HG02571 (cell line): ENCODE measurements at regions not wholly inside any gene's neighbourhood (a gene's known extent, or its start where the extent isn't known, plus 50 kb on each side); places are given as distances from the start of the nearest gene placed in this dataset.

Experiments used
- ATAC-seq: cut with Tn5 transposase; IDR thresholded peaks from one replicate; pipeline ENCODE4 v1.9.1; 2021; ENCODE audit warnings: mild to moderate bottlenecking, moderate library complexity; ENCODE audit not compliant: unreplicated experiment

- no peak for ATAC-seq
Measured at GRCh38 chr5:71862507-71863060, 143.5 kb downstream of the CARTPT start.

DNA sequence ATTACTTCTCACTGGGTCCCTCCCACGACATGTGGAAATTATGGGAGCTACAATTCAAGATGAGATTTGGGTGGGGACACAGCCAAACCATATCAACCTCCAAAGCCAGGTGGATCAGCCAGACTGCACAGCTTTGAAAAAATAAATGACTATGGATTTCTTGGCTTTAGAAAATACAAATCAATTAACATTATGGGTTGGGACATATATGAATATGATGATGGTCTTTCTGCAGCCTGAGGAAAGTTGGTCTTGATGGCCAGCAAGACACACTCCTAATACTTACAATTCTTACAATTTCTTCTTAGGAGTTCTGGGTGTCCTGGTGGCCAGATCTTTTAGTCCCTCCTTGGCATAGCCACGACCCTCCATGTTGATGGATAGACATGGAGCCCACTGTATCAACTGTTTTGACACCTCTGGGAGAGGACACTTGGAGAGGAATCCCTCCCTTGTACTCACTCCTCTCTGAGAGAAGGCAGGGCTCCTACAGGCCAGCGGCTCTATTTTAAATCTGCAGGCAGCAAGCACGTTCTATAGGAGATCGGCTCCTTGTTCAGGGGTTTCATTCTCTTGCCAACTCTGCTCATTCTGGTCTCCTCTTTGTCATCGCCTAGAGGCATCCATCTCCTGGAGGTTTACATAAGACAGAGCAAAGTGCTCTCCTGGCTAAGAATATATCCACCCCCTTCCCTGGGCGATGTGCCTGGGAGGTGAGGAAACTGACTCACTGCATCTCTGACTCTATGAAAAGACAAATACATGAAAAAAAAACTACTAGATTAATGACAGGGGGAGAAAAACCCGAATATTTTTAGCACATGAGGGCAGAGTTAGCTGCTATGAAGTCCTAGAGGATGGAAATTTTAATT, 145.9 kb downstream of the CARTPT start:
- ATAC-seq: no peak

- ATAC-seq: no peak
Measured at GRCh38 chr5:71865665-71866320, 146.7 kb downstream of the CARTPT start.

- ATAC-seq: no peak
Measured at GRCh38 chr5:71872311-71872864, 153.3 kb downstream of the CARTPT start.

DNA sequence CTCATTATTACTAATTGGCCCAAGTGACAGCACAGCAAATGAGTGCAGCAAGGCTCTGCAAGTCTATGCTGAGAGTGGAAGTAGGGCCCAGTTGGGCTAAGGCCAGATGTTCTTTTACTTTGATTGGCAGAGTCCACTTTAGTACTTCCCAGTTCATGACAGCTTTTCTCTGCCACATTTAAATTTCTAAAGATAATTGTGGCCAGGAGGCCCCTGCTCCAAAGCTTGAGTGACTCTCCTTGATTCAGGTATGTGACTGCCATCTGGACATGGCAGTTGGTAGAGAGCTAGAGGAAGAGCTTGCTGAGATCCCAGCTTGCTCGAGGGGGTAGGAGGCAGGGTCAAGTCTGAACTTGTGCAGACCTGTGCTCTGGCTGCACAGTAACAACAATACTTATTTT, 154.1 kb downstream of the CARTPT start:
- ATAC-seq: no peak

DNA sequence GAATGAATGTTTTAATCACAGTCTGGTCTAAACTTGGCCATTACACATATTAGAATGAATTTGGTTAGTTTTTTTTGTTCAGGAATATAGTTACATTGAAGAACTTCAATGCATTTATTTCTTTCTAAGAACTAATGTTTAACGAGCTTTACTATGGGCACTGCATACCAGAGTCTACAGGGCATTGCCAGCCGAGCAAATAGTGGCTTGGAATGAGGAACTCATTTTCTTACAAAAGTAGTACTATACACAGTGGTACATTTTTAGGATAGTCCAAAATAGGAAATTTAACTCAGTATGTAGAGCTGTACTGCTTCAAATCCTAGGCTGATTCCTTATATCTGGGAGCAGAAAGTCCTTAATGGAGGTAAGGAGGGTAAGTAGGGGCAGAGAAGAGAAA, 155.4 kb downstream of the CARTPT start:
- no peak for ATAC-seq

- ATAC-seq: no peak
Measured at GRCh38 chr5:71877511-71877910, 158.4 kb downstream of the CARTPT start.

DNA sequence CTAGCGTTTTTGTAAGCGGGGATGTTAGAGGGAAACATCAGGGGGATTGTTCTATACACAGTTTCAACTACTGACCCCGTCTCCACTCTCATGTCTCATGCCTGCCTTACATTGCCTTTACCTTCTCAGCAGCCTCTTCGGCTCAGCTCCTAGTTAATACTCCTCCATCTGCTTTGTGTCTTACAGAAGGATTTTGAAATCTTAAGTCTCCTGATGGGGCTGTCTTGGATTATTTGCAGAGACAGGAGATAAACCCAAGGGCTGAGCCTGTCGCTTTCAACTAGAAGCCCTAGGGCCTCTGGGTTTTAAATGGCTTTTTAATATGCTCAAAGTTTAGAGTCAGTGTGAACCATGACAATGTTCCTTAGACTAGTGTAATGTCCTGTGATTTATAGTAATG, 161.5 kb downstream of the CARTPT start:
- no peak for ATAC-seq

GRCh38 chr5:71882826-71883741, 164.0 kb downstream of the CARTPT start:
- ATAC-seq: no peak

DNA sequence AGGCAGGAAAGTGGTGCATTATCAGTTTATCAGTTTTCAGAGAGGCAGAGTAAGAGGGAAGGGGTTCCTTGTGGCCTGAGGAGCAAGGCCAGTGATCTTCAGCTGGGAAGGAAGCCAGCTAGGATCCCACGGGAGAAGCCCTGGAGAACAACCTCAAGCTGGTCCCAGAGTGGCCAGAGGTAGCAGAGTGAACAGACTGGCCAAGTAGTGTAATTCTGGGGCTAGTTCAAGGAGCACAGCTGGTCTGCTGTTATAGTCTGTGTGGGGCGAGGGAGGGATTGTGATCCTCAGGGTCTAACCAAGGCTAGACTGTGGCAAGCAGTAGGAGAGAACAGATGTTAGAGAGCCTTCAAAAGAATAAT, 164.6 kb downstream of the CARTPT start:
- no peak for ATAC-seq

GRCh38 chr5:71884926-71885325, 165.9 kb downstream of the CARTPT start:
- no peak for ATAC-seq

GRCh38 chr5:71886406-71886805, 167.3 kb downstream of the CARTPT start:
- no peak for ATAC-seq

DNA sequence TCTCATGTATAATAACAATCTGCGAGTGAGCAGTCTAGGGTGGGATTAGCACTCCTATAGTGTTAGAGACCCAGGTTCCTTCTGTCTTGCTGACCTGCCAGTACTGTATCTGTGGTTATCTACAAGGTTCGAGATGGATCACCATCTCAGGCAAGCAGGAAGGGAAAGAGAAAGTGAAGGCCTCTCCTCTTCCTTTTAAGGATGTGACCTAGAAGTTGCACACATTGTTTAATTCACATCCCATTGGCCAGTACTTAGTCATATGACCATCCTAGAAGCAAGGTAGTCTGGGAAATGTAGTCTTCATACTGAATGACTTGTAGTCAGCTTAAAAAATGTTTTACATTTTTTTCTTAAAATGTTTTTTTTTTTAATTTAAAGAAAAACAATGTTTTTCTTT, 168.6 kb downstream of the CARTPT start:
- peak; percentile 89 for ATAC-seq

DNA sequence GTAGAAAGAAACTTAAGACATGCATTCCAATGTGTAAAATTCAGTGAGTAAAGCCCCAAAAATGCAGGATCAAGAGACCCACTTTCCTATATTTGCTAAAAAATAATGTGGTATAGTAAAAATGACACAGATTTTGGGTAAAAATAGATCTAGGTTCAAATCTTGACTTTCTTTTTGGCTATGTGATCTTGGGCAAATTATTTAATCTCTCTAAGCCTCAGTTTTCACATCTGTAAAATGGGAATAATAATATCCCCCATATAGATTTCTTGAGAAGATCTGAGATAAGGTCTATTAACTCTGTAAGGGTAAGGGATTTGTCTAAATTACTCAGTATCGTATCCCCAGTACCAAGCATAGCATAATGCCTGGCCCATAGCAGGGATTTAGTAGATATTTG, 172.3 kb downstream of the CARTPT start:
- no peak for ATAC-seq

GRCh38 chr5:71891856-71892255, 172.8 kb downstream of the CARTPT start:
- no peak for ATAC-seq

GRCh38 chr5:71892641-71893365, 173.7 kb downstream of the CARTPT start:
- ATAC-seq: no peak

GRCh38 chr5:71893451-71893850, 174.4 kb downstream of the CARTPT start:
- ATAC-seq: no peak

- ATAC-seq: no peak
Measured at GRCh38 chr5:71894091-71894490, 175.0 kb downstream of the CARTPT start.

DNA sequence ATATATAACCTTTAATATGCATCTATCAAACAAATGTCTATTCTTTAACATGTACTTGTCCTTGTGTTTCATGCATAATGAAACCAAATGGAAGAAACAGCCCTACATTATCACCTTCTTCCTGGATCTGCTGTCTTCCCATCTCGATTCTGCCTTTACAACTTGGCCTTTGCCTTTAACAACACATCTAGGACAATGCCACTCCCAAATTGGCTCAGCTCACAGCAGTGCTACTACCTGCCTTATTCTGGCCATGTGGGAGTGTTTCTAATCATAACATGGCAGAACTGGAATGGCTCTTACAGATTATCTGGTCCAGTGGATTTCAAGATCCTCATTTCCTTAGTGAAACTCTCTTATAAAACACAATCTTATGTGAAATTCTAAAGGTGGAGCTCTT, 176.5 kb downstream of the CARTPT start:
- ATAC-seq: no peak

DNA sequence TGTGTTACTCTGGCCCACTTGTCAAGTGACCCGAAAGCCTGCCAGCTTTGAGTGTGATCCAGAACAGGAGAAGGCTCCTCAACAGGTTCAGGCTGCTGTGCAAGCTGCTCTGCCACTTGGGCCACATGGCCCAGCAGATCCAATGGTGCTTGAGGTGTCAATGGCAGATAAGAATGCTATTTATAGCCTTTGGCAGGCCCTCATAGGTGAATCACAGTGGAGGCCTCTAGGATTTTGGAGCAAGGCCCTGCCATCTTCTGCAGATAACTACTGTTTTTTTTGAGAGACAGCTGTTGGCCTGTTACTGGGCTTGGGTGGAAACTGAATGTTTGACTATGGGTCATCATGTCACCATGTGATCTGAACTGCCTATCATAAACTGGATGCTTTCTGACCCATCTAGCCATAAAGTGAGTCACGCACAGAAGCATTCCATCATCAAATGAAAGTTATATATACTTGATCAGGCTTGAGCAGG, 180.8 kb downstream of the CARTPT start:
- no peak for ATAC-seq
